HG02870 (cell line): ENCODE measurements at regions not wholly inside any gene's neighbourhood (a gene's known extent, or its start where the extent isn't known, plus 50 kb on each side); places are given as distances from the start of the nearest gene placed in this dataset.

Experiments used
- ATAC-seq: cut with Tn5 transposase; IDR thresholded peaks from one replicate; pipeline ENCODE4 v1.9.1; 2021; ENCODE audit warnings: mild to moderate bottlenecking, moderate library complexity; ENCODE audit not compliant: unreplicated experiment

DNA sequence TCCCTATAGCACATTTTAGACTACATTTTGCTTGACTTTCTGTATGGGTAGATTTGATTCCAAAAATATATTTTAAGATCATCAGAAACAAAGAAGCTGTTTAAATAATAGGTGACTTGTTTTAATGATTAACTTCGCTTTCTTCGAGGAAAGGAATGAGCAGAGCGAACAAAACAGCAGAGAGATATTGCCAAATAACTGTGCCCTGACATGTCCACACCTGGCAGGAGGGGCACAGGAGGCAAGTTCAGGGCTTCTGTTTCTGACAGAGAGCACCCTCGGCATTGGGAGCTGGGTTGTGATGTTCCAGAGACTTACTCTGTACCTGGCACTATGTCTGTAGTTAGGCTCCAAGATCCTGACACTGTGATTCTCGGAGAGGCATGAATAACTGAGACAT, 155.7 kb upstream of the SASH1 start:
- no peak for ATAC-seq

GRCh38 chr6:148192310-148192709, 150.3 kb upstream of the SASH1 start:
- ATAC-seq, result no peak

DNA sequence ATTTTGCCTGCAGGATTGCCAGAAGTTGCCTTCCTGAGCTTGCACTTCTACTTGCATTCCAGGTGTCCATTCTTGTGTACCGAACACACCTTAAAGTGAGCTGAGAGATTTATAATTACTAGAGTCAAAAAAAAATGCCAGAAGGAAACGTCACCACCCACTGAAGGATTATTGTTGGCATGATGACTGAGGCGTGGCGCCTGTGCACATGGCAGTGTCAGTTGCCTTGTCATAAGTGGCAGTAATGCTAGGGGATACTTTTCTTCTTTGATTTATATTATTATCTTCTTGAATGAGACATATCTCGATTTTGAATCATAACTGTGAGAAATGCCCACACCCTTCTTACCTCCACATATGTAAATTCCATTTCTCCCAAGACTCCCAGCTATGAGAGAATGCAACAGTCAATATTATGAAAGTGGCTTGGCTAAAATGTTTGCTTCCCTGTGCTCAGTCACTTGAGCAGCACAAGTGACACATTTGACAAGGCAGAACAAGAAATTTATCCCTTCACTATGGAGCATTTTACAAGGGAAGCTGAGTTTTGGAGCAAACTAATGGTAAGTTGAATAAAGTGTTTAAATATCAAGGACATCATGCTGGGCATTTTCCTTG, 149.5 kb upstream of the SASH1 start:
- no peak for ATAC-seq

GRCh38 chr6:148195511-148195910, 147.1 kb upstream of the SASH1 start:
- no peak for ATAC-seq

DNA sequence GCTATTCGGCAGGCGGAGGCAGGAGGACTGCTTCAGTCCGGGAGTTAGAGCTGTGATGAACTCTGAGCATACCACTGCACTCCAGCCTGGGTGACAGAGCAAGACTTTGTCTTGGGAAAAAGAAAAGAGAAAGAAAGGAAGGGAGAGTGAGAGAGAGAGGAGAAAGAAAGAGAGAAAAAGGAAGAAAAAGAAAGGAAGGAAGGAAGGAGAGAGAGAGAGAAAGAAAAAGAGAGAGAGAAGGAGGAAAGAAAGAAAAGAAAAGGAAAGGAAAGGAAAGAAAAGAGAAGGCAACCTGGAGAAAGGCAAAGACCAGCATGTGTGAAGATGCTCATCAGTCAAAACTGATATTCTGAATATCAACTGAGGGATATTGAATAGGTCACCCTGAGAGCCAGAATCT, 143.1 kb upstream of the SASH1 start:
- no peak for ATAC-seq

DNA sequence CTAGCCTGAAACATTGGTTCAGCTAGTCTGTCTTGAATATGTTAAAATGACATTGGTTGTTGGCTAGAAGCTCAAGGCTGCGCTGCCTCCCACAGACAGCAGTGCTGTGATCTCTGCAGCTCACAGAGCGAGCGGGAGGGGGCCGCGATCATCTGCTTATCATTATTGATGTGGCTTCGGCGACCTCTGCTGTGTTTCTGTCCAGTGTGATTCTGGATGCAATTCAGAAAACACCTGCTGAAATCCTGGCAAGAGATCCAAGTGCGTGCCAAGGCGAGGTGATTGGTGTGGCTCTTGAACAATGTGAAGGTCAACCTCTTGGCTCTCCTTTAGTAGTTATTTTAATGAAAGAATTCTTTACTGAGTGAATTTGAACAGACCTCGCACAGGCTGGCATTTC, 142.3 kb upstream of the SASH1 start:
- no peak for ATAC-seq

GRCh38 chr6:148200781-148201180, 141.9 kb upstream of the SASH1 start:
- no peak for ATAC-seq

DNA sequence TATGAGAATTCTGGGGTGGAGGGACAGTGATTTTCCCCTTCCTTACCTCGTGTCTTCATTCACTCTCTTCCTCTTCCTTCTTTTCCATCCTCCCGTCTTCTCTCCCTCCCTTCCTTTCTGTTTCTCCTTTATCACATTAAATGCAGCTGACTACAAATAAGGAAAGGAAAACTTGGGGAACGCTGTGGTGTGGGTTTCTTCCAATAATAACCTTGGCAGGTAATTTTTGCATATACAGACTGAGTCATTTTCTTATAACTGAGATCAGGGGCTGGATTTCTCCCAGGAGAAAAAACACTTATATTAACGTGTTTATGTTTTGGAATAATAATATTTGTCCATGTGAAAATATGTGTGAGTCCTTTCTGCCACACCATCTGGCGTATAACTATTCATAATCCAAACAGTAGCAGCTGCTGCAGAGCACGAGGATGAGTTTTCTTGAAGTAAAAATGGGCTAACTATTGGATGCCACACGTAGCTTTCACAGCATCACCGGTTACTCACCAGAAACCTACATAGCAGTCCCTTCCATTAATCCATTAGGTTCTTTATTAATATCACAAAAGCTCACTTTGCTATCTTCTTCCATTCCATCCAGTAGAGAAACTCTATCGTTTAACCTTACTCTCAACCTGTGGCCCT, 139.2 kb upstream of the SASH1 start:
- ATAC-seq, result no peak

- ATAC-seq, result peak; percentile 99
These were observed 138.7 kb upstream of the SASH1 start for GRCh38 chr6:148203970-148204369.

- no peak for ATAC-seq
These were observed 134.3 kb upstream of the SASH1 start for GRCh38 chr6:148208298-148208697.

DNA sequence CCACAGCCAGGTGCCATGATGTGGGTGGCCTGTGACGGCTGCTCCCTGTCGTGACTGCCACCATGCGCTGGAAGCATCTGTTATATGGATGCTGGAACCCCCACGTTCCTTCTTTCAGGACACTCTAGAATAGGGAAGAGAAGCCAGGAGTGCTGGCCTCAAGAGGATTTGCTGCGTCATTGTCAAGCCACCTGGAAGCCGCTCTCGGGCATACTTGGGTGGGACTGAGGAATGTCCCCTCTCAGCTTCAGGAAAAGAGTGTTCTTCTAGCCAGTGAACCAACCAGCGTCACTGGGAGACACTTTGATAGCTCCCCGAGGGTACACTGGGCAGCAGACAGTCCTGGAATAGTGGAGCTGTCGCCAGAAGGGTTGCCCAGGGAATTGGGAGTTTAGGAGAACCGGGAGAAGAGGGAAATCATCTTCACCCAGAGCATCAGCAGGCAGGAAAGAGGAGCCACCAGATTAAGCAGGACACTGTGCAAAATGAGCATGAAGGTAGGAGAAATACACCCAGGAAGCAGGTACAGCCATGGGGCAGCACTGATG, 130.8 kb upstream of the SASH1 start:
- ATAC-seq, result no peak

- no peak for ATAC-seq
These were observed 130.3 kb upstream of the SASH1 start for GRCh38 chr6:148212366-148212765.

GRCh38 chr6:148213366-148213765, 129.3 kb upstream of the SASH1 start:
- no peak for ATAC-seq

GRCh38 chr6:148214667-148215066, 128.0 kb upstream of the SASH1 start:
- ATAC-seq, result no peak

DNA sequence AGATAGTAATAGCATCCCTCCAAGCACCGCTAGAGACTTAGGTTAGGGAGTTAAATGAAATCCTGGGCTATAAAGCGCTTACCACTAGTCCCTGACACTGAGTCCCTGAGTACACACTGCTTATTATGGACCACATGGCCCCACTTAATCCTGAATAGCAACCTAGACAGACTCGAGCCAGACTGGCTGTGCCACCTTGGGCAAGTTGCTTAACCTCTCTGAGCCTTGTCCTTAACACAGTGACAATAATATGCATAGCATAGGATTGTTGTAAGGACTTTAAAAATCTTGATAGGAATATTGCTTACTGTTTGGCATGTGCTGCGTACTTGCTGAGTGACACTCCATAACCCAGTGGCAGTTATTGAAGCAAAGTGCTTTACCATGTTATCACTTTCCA, 125.6 kb upstream of the SASH1 start:
- ATAC-seq, result no peak

DNA sequence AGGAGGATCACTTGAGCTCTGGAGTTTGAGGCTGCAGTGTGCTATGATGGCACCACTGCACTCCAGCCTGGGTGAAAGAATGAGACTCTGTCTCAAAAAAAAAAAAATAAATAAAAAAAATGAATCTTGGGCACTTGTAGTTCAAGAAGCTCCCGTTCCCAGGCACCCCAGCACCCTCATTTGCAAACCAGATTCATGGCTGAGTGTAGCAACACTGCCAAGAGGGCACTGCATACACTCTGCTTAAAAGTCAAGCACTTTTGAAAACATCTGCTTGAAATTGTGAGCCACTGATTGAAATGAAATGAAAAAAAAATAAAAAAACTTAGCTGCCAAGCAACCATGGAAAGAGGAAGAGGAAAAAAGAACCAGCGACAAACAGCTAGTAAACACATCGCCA, 124.7 kb upstream of the SASH1 start:
- ATAC-seq, result no peak

DNA sequence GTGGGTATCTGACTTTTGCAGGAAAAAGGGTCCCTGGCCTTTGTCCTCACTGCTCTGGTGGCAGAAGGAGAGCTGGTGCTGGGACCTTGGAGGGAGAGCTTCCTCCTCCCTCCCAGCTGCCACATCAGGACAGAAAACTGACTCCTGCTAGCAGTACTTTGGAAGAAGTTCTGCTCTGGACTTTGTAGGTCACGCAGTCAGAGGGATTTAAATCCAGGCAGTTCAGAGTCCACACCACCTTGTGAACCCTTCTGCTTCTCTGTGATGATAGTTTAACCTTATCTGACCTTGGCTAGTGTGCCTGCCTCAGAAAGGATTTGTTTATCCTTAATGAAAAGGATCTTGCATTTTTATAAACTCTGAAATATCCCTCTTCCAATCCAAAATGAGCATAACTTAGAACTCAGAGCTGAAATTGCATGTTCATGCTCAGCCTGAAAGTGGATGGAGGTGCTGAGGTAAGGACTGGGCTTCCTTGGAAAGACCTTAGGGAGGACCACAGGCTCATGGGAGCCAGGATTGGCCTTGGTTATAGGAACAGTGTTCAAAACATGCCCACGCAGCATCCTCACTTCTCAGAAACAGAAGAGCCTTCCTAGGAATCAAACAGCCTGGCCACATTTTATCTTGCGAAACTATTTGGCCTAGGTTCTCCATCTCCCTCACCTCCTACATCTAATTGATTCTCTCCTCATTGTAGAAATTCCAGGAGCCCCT, 123.9 kb upstream of the SASH1 start:
- no peak for ATAC-seq

GRCh38 chr6:148221196-148221979, 121.2 kb upstream of the SASH1 start:
- no peak for ATAC-seq

GRCh38 chr6:148222376-148222775, 120.3 kb upstream of the SASH1 start:
- no peak for ATAC-seq

- no peak for ATAC-seq
These were observed 119.8 kb upstream of the SASH1 start for GRCh38 chr6:148222846-148223245.

- no peak for ATAC-seq
These were observed 119.2 kb upstream of the SASH1 start for GRCh38 chr6:148223424-148223842.
